ENCODE measurements at regions not wholly inside any gene's neighbourhood (a gene's known extent, or its start where the extent isn't known, plus 50 kb on each side); places are given as distances from the start of the nearest gene placed in this dataset.

GRCh38 chr18:47566809-47567208, 315.3 kb upstream of the SKOR2 start:
- Histone ChIP-seq H3K4me1 (no peaks in the 10 kb centered on the region), H3K27ac (no peak overlapping the region), H3K4me2 (no peak overlapping the region), H3K4me3 (no peak overlapping the region), H3K9me3 (no peaks in the 10 kb centered on the region)
- no peak for FAIRE-seq
- no peak for DNase-seq (ENCODE audit: low read depth in 1 of 2, low spot score in 1 of 2)
- ATAC-seq: no peak
- ChIA-PET POLR2A (no interaction called here), CTCF (no interaction called here)
- no peak for TF ChIP-seq BHLHE40 (IDR thresholded peaks at IDR 0.05; ENCODE audit: low read depth, low read length)
- no peak for TF ChIP-seq CBX8 (IDR thresholded peaks at IDR 0.05)
- no peak for TF ChIP-seq MAZ (IDR thresholded peaks at IDR 0.05; ENCODE audit: borderline replicate concordance, low read depth, low read length)
- TF ChIP-seq FOXS1 (CRISPR knock-in tag; IDR thresholded peaks at IDR 0.05): no peak
- WGBS (ENCODE audit: missing lambda C conversion rate): 14% methylated on average over 1 of the region's 1 CpG

GRCh38 chr18:47560723-47561715, 309.6 kb upstream of the SKOR2 start:
- TF ChIP-seq POLR2A (IDR thresholded peaks at IDR 0.05; ENCODE audit: low read length) (no peak), CBX2 (IDR thresholded peaks at IDR 0.05; ENCODE audit: borderline replicate concordance, low read depth) (no peak), CEBPB (IDR thresholded peaks at IDR 0.05) (no peak), NPAS2 (CRISPR knock-in tag; IDR thresholded peaks at IDR 0.05; ENCODE audit: borderline replicate concordance) (no peak), HMGXB4 (CRISPR knock-in tag; IDR thresholded peaks at IDR 0.05; ENCODE audit: borderline replicate concordance) (no peak), MAX (IDR thresholded peaks at IDR 0.05) (no peak), ZSCAN20 (CRISPR knock-in tag; IDR thresholded peaks at IDR 0.05) (no peak), KDM1A (IDR thresholded peaks at IDR 0.05; ENCODE audit: low read depth) (no peak)
- no peak for FAIRE-seq
- ChIA-PET POLR2A (no interaction called here), CTCF (no interaction called here)
- Histone ChIP-seq H3K27ac (no peak overlapping the region), H3K4me3 (no peak overlapping the region), H3K4me1 (no peaks in the 10 kb centered on the region), H3K4me2 (no peak overlapping the region), H3K9me3 (no peaks in the 10 kb centered on the region)
- no peak for DNase-seq (ENCODE audit: low read depth in 1 of 2, low spot score in 1 of 2)
- no peak for ATAC-seq
- 39% methylated on average over 15 of the region's 17 CpGs for WGBS (ENCODE audit: missing lambda C conversion rate)

GRCh38 chr18:47558110-47558750, 306.8 kb upstream of the SKOR2 start:
- CTCF ChIA-PET: no interaction called here
- Histone ChIP-seq H3K4me3 (no peak overlapping the region), H3K4me2 (no peak overlapping the region), H3K27ac (no peak overlapping the region), H3K4me1 (no peaks in the 10 kb centered on the region), H3K9me3 (no peaks in the 10 kb centered on the region)
- TF ChIP-seq MAZ (IDR thresholded peaks at IDR 0.05; ENCODE audit: borderline replicate concordance, low read depth, low read length): no peak
- no peak for TF ChIP-seq FOXS1 (CRISPR knock-in tag; IDR thresholded peaks at IDR 0.05)
- TF ChIP-seq HES2 (IDR thresholded peaks at IDR 0.05): no peak
- TF ChIP-seq HDAC2 (IDR thresholded peaks at IDR 0.05): no peak
- TF ChIP-seq BCL3 (IDR thresholded peaks at IDR 0.05): no peak
- no peak for TF ChIP-seq HOXB5 (CRISPR knock-in tag; IDR thresholded peaks at IDR 0.05)
- no peak for TF ChIP-seq E2F6 (IDR thresholded peaks at IDR 0.05; ENCODE audit: borderline replicate concordance, low read depth)
- no peak for TF ChIP-seq CHD2 (IDR thresholded peaks at IDR 0.05; ENCODE audit: low read length, partially characterized antibody)
- no peak for TF ChIP-seq ELK1 (IDR thresholded peaks at IDR 0.05; ENCODE audit: low read depth, low read length)
- TF ChIP-seq TFCP2L1 (CRISPR knock-in tag; IDR thresholded peaks at IDR 0.05): no peak
- no peak for TF ChIP-seq MAFK (IDR thresholded peaks at IDR 0.05; ENCODE audit: partially characterized antibody)
- TF ChIP-seq POLR2A (IDR thresholded peaks at IDR 0.05; ENCODE audit: low read length): no peak
- no peak for TF ChIP-seq ZFP36 (IDR thresholded peaks at IDR 0.05; ENCODE audit: borderline replicate concordance, partially characterized antibody)
- FAIRE-seq (no peak), ATAC-seq (no peak), DNase-seq (ENCODE audit: low read depth in 1 of 2, low spot score in 1 of 2) (no peak)
- 0% methylated on average over 2 of the region's 4 CpGs for WGBS (ENCODE audit: missing lambda C conversion rate)
- POLR2A ChIA-PET: no interaction called here

Measured in A549 (cell line).